Upper lobe of left lung (tissue), 6 donors: ENCODE measurements at regions not wholly inside any gene's neighbourhood (a gene's known extent, or its start where the extent isn't known, plus 50 kb on each side); places are given as distances from the start of the nearest gene placed in this dataset.

Experiments
- ATAC-seq, 2 donors: fragments of 200-7000 bp; cut with Tn5 transposase; one replicate each; pipeline ENCODE4 v1.9.1; 2022; ENCODE audit warnings: mild to moderate bottlenecking in 2 of 2, moderate library complexity in 2 of 2; ENCODE audit not compliant: low FRiP score in 2 of 2
- DNase-seq, 2 donors: peaks; one replicate each; pipeline ENCODE4 v3.0.0-alpha.2; 2019 to 2020
- H3K27ac ChIP-seq, 4 donors: fragments of 200-600 bp; sonication (generic); one replicate each; pipeline ENCODE4 v1.5.1; 2016 to 2019
- H3K27me3 ChIP-seq, 4 donors: fragments of 200-600 bp; sonication (generic); one replicate each; pipeline ENCODE4 v1.5.1; 2017 to 2019
- H3K36me3 ChIP-seq, 4 donors: fragments of 200-600 bp; sonication (generic); one replicate each; pipeline ENCODE4 v1.5.1; 2016 to 2019
- H3K4me1 ChIP-seq, 4 donors: fragments of 200-600 bp; sonication (generic); one replicate each; pipeline ENCODE4 v1.5.1; 2018 to 2019
- H3K4me3 ChIP-seq, 4 donors: fragments of 200-600 bp; sonication (generic); one replicate each; pipeline ENCODE4 v1.5.1; 2017 to 2019; ENCODE audit warnings: mild to moderate bottlenecking in 2 of 4, moderate library complexity in 1 of 4
- H3K9me3 ChIP-seq, 4 donors: fragments of 200-600 bp; sonication (generic); one replicate each; pipeline ENCODE4 v1.5.1; 2018 to 2019
- EP300 ChIP-seq, 4 donors: sonication (generic); formaldehyde crosslinking; IDR thresholded peaks; one replicate each; pipeline ENCODE4 v1.5.1; 2017; ENCODE audit warnings: antibody characterized with exemption in 4 of 4, control low read depth in 2 of 4
- POLR2A ChIP-seq, 4 donors: fragments of 450-650 bp; IDR thresholded peaks; one replicate each; pipeline ENCODE4 v1.5.1; 2016 to 2017; ENCODE audit warnings: antibody characterized with exemption in 4 of 4, mild to moderate bottlenecking in 2 of 4
- POLR2AphosphoS5 ChIP-seq, 2 donors: sonication (generic); formaldehyde crosslinking; IDR thresholded peaks; one replicate each; pipeline ENCODE4 v1.5.1; 2017; ENCODE audit warnings: antibody characterized with exemption in 2 of 2
- WGBS, 2 donors: methylation state at CpG; one replicate each; pipeline ENCODE4 v1.1.5; 2017 to 2018; 5-methylcytosine and 5-hydroxymethylcytosine counted together
- TF ChIP-seq, protein P1 (sequence below), 6 experiments: fragments of 450-650 bp in 4 of 6; fragments of 200-600 bp in 2 of 6; sonication (generic) in 2 of 6; IDR thresholded peaks; one replicate each; pipeline ENCODE4 v1.5.1; 2016 to 2019; ENCODE audit warnings: antibody characterized with exemption in 6 of 6
- donor health status: DM: no; HTN: no; CAD: no; lungs with moderate emphysema.
- donor health status: DM: no; HTN: yes; CAD: no; lungs with severe emphysema.

DNA sequence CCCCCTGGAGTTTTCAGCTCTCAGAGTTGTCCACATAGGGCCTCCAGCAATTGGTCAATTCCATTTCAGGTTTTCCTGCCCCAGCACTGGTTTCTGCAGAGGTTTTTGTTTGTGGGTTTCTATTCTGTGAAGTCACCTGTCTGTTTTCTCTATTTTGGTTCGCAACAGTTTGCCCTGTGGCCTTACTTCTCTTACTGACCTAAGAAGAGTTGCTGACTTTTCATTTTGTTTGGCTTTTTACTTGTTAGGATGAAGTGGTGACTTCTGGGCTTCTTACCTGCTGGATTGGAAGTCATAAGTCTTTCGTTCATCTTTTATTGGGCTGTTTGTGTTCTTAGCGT is 196.4 kb upstream of the PARP11 start:
- 90 to 95% methylated on average over 3 of the region's 3 CpGs for whole genome bisulfite sequencing, 2 donors
- Histone ChIP-seq H3K27ac (no peak overlapping the region), H3K4me3 (no peak overlapping the region), H3K36me3 (no peaks in the 10 kb centered on the region), H3K4me1 (no peaks in the 10 kb centered on the region), H3K27me3 (no peaks in the 10 kb centered on the region), H3K9me3 (no peaks in the 10 kb centered on the region)
- TF ChIP-seq POLR2AphosphoS5 (IDR thresholded peaks at IDR 0.05), result no peak
- TF ChIP-seq EP300 (IDR thresholded peaks at IDR 0.05), result no peak
- TF ChIP-seq POLR2A (IDR thresholded peaks at IDR 0.05), result no peak
- TF ChIP-seq, protein P1, sequence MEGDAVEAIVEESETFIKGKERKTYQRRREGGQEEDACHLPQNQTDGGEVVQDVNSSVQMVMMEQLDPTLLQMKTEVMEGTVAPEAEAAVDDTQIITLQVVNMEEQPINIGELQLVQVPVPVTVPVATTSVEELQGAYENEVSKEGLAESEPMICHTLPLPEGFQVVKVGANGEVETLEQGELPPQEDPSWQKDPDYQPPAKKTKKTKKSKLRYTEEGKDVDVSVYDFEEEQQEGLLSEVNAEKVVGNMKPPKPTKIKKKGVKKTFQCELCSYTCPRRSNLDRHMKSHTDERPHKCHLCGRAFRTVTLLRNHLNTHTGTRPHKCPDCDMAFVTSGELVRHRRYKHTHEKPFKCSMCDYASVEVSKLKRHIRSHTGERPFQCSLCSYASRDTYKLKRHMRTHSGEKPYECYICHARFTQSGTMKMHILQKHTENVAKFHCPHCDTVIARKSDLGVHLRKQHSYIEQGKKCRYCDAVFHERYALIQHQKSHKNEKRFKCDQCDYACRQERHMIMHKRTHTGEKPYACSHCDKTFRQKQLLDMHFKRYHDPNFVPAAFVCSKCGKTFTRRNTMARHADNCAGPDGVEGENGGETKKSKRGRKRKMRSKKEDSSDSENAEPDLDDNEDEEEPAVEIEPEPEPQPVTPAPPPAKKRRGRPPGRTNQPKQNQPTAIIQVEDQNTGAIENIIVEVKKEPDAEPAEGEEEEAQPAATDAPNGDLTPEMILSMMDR (IDR thresholded peaks at IDR 0.05), result no peak
- no peak for ATAC-seq
- no peak for DNase-seq

- H3K27me3 ChIP-seq, result no peaks in the 10 kb centered on the region
- ATAC-seq, result no peak
- no peak overlapping the region for H3K27ac ChIP-seq
- H3K36me3 ChIP-seq, result no peaks in the 10 kb centered on the region
- 21 to 22% methylated on average over 2 of the region's 2 CpGs for WGBS, 2 donors
- TF ChIP-seq, protein P1 (IDR thresholded peaks at IDR 0.05), result no peak
- TF ChIP-seq EP300 (IDR thresholded peaks at IDR 0.05) (no peak), POLR2A (IDR thresholded peaks at IDR 0.05) (no peak), POLR2AphosphoS5 (IDR thresholded peaks at IDR 0.05) (no peak)
- H3K9me3 ChIP-seq, result no peaks in the 10 kb centered on the region
- no peak for DNase-seq
- no peaks in the 10 kb centered on the region for H3K4me1 ChIP-seq
- no peak overlapping the region for H3K4me3 ChIP-seq
These were observed 195.9 kb upstream of the PARP11 start for GRCh38 chr12:4068981-4069669.

- no peaks in the 10 kb centered on the region for H3K36me3 ChIP-seq
- no peak for ATAC-seq
- H3K9me3 ChIP-seq, result no peaks in the 10 kb centered on the region
- TF ChIP-seq POLR2AphosphoS5 (IDR thresholded peaks at IDR 0.05) (no peak), POLR2A (IDR thresholded peaks at IDR 0.05) (no peak), EP300 (IDR thresholded peaks at IDR 0.05) (no peak)
- TF ChIP-seq, protein P1 (IDR thresholded peaks at IDR 0.05), result no peak
- no peaks in the 10 kb centered on the region for H3K27me3 ChIP-seq
- no peak overlapping the region for H3K27ac ChIP-seq
- DNase-seq, result no peak
- WGBS, 2 donors, result 77 to 83% methylated on average over 5 of the region's 5 CpGs
- H3K4me1 ChIP-seq, result no peaks in the 10 kb centered on the region
- no peak overlapping the region for H3K4me3 ChIP-seq
These were observed 190.8 kb upstream of the PARP11 start for GRCh38 chr12:4064008-4064407.

GRCh38 chr12:4059898-4060568 is 186.8 kb upstream of the PARP11 start:
- TF ChIP-seq, protein P1 (IDR thresholded peaks at IDR 0.05), result no peak
- TF ChIP-seq POLR2A (IDR thresholded peaks at IDR 0.05) (no peak), EP300 (IDR thresholded peaks at IDR 0.05) (no peak), POLR2AphosphoS5 (IDR thresholded peaks at IDR 0.05) (no peak)
- no peak for DNase-seq
- 81 to 87% methylated on average over 7 of the region's 7 CpGs for WGBS, 2 donors
- no peak for ATAC-seq
- Histone ChIP-seq H3K4me3 (no peak overlapping the region), H3K27me3 (no peaks in the 10 kb centered on the region), H3K27ac (no peak overlapping the region), H3K36me3 (no peaks in the 10 kb centered on the region), H3K4me1 (no peaks in the 10 kb centered on the region), H3K9me3 (no peaks in the 10 kb centered on the region)
